HG03060 (cell line): ENCODE measurements at regions not wholly inside any gene's neighbourhood (a gene's known extent, or its start where the extent isn't known, plus 50 kb on each side); places are given as distances from the start of the nearest gene placed in this dataset.

Source experiments
- ATAC-seq: cut with Tn5 transposase; IDR thresholded peaks from one replicate; pipeline ENCODE4 v1.9.1; 2021; ENCODE audit warnings: low read depth, moderate number of reproducible peaks; ENCODE audit not compliant: unreplicated experiment

DNA sequence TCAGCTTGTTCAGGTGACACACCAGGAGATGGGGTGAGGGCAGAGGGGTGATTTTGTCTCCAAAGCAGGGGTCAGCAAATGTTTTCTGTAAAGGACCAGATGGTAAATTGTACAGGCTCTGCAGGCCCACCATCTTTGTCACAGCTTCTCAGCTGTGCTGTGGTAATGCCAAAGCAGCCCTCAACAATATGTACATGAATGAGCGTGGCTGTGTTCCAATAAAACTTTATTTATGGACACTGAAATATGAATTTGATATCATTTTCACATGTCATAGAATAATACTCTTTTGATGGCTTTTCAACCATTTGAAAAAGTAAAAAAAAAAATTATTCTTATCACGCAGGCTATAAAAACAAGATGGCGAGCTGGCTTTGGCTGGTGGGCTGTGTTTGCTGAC is 206.4 kb upstream of the RPL38 start:
- no peak for ATAC-seq

DNA sequence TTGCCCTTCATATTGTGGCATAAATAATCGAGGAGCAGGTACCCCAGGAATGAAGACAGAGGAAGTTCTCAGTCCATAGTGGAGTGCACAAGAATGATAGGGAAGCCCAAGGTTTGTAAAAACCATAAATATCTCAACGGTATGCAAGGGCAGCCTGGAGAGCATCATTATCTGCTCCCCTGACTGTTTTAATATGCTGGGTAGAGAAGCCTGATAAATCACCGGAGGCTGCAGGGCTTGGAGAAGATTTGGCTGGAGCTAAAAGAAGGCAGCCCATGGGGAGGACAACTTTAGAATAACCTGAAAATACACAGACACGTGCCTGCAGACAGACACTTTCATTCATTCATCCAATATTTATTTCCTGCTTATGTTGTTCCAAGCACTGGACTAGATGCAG is 205.2 kb upstream of the RPL38 start:
- no peak for ATAC-seq

DNA sequence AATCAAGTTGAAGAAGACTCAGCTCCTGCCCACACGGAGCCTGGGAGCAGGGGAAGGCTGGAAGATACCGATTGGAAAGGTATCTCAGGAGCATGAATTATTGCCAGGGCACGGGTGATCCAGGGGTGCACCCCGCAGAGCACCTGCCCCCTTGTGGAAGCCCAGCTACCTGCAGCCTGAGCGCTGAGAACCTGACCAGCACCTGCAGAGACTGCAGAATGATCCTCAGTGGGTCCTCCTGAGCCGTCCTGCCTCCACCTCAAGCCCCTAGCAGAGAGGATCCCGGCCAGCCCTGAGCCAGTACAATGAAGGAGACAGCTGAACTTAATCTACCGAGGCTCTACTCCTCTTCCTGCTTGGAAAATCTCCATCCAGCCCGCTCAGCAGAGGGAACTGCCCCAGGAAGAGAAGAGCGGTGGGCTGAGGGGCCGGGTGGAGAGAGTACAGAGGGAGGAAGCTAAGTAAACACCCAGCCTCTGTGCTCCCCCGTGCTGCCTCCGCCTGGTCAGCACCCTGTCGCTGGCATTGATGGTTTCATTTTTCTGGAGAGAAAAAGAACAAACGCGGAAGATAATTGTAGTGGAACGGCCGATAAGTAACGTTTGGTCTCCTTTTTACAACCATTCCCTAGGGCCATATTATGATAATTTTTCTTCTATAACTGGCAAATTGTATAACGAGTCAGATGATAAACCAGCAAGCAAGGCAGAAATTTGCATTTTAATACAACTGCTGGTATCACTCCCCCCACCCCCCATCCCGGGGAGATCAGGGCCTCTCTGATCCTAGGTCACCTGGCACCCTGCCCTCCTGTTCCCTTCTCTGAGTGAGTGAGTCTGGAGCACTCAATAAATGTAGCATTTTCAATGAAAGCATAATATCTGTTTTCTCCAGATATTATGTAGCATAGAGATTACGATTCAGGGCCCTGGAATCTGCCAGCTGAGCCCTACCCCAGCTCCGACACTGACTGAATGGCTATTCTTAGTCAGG is 204.5 kb upstream of the RPL38 start:
- no peak for ATAC-seq

DNA sequence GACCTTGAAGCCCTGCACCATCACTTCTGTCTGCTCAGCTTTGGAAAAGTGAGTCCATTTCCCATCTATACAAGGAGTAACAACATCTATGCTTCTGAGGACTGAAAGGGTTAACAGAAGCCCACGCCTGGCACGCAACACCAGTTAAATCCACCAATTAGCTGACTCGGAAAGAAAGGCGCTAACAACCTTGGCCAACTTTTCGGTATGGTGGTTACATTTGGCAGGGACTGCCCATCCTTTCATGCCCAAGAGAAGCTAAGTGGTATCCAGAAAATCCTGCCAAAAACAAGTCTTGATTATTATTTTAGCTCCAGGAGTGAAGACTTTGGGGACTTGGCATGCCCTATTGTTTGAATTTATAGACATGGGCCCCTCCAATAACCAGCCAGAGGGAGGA is 202.3 kb upstream of the RPL38 start:
- no peak for ATAC-seq

DNA sequence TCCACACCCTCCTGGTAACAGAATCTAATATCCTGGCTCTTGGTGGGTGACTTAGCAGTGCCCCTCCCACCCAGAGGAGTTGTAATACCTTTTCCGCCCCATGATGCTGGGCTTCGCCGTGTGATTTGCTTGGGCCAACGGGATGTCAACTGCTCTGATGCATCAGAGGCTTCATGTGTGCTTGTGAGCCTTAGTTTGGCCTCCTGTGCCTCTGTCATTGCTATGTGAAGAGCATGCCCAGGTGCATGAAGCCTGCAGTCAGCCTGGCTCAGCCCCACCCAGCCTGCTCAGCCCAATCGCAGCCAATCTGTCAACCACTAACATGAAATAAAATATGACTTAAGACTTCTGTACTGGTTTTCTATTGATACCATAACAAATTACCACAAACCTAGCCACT is 201.2 kb upstream of the RPL38 start:
- no peak for ATAC-seq

DNA sequence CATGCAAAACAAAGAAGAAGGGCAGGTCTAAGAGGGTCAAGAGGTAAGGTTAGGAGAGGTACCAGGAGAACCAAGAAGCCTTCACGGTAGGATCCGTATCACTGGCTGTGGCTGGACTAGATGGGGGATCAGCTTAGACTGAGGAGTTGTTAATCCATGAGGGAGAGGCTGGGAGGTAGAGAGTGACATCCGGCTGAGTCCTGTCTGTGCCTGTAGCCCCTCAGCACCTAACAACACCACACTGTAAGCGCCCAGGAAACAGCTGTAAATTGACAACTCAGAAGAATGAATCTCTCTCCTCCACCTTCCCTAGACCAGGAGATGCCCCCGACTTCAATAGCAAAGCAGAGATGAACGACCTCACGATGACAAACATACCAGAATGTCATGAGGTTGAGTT is 199.4 kb upstream of the RPL38 start:
- ATAC-seq = no peak

DNA sequence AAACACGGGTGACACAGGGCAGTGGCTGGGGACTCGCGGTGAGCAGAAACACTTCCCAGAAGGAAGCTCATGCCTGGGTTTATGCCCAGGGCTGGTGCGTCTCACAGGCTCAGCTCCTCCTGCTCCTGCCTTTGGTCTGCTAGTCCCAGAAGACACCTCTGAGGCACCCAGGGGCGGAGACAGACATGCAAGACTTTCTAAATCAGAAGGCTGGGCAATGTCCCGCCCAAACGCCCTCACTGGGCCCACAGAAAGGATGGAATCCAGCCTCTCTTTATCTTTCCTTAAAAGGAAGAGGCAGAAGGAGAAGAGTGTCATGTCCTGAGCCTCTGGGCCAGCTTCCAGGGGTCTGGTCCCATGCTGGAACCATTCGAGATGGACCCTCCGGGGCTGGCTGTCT is 197.7 kb upstream of the RPL38 start:
- ATAC-seq = no peak

DNA sequence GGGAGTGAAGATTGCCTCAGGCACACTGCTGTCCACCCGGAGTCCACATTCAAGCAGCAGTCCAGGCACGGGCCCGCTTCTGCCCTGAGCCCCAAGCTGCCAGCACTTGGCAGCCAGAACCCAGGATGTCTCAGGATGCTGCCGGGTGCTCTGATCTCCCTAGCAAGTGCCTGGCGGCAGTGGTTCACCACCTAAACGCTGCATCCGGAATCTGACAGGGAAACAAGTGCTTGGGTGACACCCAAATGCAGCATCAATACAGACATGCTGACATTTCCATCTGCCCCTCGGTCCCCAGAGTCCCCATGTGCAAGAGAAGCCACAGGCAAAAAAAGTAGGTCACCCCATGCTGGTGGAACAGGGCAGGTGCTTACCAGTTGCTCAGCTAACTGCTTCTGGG is 197.1 kb upstream of the RPL38 start:
- ATAC-seq = no peak

DNA sequence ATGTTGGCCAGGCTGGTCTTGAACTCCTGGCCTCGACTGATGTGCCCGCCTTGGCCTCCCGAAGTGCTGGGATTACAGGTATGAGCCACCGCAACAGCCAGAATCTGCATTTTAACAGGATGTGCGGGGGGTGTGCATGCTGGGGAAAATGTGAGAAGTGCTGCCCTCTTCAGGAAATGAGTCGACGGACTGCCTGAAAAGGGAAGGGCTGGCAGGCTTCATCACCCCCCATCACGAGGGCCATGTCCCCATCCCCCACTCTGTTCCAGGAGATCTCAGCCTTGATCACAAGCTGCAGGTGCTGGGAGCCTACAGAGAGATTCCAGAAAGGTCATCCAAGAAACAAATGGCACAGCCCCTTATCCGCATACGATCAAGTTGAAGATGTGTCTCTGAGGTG is 195.3 kb upstream of the RPL38 start:
- no peak for ATAC-seq

DNA sequence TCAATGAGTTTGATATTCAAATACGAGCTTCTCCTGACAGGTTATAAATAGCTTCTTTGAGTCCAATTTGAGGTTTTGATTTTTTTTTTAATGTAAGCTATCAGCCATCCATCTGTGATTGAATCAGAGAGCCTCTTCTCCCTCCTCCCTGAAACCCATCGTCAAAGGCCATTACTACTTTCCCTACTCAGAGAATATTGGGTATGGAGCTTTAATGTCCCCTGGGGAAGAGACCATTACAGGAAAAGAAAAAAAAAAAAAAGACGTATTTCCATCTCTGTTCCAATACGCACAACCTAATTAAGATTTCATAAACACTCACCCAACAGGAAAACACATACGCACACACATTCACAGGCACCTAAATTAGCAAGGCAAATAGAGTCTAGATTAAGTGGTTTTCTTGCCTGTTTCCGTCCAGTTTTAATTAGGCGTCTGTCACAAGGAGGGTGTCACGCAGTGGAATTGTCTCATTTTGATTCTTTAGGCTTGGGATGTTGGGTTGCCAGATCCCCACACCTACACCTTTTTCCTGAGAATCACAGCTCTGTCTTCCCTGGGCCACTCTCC is 194.3 kb upstream of the RPL38 start:
- ATAC-seq = no peak

DNA sequence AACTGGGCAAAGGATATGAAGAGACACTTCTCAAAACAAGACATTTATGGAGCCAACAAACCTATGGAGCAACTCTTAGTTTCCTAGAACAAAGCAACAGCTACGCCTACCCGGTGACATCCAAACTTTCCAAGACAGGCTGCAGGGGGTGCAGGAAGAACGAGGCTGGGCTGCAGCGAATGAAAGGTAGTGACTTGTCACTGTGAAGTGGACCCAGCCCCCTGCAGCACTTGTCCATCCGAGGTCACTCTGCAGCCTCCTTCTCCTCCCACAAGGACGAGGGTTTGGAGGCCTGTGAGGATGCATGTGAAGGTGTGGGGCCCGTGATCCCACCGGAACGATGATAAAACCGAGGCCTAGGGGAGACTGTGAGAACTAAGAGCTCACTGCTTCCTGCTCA is 192.6 kb upstream of the RPL38 start:
- ATAC-seq = no peak

DNA sequence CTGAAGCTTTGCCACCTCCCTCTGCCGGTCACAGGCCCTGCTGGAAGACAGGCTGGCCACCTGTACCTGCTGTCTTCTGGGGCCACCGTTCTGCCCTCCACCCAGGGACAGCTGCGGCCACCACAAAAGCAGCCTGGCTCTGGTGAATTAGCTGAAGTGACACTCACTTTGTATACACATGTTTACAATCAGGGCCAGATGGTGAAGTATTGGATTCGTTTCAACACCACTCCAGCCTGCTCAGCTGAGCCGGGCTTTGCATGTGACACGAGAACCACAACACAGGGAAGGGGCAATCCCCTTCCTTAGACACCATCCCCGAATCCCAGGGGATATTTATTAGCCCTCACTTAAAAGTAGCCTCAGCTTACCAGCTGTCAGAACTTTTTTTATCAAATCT is 191.5 kb upstream of the RPL38 start:
- no peak for ATAC-seq

DNA sequence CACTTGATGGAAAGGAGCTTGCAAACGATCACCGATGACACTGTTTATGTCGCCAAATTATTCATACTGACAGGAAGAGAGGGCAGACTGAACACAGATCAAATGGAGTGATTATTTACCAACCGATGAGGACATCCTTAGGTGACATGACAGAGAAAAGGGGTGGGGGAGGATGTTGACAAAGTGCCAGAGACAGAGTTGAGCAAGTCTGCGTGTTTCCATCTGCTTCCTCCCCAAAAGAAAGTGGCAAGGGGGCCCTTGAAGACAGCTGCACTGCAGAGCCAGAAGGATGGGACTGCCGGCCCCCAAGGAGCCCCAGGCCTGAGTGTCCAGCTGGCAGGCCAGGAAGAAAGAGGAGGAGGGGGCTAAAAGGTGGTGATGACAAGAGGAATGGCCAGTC is 191.0 kb upstream of the RPL38 start:
- no peak for ATAC-seq

DNA sequence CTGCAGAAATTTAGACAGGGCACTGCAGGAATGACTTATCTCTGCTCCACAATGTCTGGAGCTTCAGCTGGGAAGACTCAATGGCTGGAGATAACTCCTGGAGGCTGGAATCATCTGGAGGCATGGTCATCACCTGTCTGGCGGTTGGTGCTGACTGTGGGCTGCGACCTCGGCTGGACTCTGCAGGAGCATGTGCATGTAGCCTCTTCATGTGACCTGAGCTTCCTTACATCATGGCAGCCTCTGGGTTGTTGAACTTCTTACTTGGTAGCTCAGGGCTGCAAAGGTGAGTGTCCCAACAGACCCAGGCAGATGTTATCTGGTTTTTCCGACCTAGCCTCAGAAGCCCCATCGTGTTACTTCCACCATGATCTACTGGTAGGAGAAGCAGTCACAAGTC is 188.2 kb upstream of the RPL38 start:
- ATAC-seq = no peak

DNA sequence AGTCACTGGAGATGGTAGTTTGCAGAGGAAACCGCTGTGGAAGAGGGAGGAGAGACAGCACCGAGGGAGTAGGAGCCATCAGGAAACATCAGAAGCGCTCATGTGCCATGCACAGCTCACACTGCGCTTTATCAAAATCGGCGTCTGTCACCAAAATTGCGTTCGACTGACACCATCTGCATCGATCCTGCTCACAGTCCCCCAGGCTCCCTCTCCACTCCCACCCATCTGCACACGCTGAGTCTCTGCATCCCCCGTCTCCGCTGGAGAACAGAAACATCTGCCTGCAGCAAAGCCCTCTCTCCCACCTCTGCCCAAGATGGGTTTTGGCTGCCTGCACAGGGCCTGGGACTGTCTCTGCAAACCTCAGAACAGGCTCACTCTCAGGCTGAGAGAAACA is 187.5 kb upstream of the RPL38 start:
- ATAC-seq = no peak

DNA sequence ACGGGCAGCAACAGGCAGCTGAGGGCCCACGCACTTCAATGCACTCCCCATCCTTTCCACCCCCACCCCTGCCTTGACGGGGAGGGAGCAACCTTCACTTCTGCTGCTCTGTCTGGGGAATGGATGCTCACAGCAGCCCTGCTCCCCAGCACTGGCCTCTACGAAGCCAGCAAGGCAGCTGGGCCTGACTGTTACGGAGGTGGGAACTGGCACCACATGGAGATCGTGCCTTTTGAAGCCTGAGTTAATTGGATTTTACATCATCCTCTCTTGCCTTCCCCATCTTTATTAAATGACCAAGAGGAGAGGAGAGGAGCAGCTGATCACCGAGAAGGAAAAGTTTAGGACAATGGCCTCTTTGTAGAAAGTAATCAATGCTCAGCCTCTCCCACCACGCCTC is 187.0 kb upstream of the RPL38 start:
- no peak for ATAC-seq

DNA sequence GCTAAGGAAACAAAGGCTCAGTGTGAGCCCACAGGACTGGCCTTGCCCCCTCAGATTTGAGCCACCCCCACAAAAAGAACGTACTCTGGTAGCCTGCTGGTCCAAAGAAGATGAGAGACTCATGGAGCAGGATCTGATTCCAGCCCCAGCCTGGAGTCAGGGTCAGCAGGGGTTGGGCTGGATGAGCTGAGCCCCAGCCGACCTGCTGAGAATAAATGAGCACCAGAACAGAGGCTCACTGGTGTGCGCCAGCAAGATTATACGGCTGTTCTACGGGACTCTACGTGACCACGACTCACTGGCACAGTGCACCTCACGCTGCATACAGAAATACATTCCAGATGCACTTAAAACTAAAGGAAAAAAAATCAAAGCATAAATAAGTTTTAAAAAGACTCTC is 186.0 kb upstream of the RPL38 start:
- ATAC-seq = no peak

DNA sequence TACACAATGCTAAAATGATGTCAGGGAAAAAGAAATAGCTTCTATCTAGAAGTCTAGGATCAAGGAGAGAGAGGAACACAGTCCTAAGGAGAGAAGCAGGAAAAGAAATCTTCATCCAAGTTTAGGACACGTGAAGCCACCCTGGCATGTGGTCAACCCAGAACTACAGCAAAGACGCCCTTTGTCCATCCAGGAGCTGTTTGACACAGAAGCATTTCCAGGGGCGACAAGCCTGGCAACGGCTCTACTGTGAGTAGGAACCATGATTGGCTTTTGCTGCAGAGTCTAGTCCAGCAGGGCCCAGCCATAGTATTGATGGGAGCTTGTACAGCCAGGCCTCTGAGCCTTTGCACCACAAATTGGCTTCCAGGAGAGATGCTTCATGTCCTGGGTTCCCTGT is 185.4 kb upstream of the RPL38 start:
- no peak for ATAC-seq

DNA sequence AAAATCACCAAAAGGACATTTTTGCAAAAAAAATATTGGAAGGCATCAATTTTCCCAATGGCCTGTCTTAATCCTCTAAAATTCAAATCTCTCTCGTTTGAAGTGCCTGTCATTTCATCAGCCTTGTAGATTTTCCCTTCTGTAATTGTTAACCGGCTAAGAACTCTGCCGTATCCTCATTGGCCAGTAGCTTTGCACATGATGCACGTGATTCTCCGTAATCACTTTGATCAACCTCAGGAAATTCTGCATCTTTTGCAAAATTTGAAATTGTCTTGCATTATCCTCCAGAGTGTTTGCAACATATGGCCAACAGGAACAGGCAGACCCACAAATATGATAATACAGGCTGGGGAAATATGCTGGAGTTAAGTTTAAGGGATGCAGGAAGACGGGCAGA is 184.2 kb upstream of the RPL38 start:
- no peak for ATAC-seq

DNA sequence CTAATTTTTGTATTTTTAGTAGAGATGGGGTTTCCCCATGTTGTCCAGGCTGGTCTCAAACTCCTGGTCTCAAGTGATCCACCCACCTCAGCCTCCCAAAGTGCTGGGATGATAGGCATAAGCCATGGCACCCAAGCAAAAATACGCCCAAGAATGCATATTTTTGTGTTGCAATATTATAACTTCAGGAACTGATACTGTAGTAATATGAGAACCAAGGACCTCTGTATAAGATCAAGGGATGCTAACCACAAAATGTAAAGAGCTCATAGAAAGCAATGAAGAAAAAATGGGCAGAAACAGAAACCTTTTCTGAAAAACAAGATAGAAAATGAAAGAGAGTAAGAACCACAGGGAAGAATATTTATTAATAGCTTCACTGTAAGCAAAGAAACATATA is 183.6 kb upstream of the RPL38 start:
- no peak for ATAC-seq

DNA sequence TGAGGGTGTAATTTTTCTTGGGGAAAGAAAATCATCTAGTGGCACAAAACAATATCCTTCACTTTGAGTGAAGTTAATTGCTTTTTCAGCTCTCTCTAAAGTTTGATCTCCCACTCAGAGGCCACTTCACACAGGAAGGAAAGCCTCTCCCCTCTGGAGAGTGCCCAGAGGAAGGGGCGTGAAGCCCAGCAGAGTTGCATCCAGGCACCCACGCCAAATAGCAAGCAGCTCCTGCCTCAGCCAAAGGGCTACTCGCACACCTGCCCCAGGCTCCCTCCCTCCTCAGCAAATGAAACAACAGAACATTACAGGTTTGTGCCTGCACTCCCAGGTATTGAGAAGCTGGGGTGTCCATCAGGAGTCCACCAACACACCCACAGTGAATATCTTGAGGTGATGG is 183.0 kb upstream of the RPL38 start:
- no peak for ATAC-seq

DNA sequence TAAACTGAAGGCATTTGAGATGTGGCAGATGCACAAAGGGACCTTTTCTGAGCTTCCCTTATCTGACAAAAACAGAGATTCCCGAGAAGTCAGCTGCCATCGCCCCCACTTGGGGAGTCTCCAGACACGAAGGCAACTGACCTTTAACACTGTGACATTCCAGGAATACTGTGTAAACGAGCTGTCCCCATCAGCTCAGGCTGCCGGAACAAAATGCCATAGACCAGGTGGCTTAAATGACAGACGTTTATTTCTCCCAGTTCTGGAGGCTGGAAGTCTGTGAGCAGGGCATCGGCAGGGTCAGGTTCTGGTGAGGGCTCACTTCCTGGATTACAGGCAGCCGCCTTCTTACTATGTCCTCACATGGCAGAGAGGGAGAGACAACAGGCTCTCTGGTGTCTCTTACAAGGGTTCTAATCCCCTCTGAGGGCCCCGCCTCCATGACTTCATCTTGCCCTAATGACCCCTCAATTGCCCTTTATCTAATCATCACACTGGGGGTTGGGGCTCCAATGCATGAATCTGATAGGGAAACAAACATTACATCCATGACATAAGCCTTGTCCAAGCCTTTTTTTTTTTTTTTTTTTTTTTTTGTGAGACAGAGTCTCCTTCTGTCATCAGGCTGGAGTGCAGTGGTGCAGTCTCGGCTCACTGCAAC is 178.5 kb upstream of the RPL38 start:
- ATAC-seq = no peak
